ENCODE measurements at regions not wholly inside any gene's neighbourhood (a gene's known extent, or its start where the extent isn't known, plus 50 kb on each side); places are given as distances from the start of the nearest gene placed in this dataset.
"Not testable (repeated sequence)": the region's sequence is repeated elsewhere in the genome, so short reads cannot be mapped to it uniquely, and the experiment has no call there.

DNA sequence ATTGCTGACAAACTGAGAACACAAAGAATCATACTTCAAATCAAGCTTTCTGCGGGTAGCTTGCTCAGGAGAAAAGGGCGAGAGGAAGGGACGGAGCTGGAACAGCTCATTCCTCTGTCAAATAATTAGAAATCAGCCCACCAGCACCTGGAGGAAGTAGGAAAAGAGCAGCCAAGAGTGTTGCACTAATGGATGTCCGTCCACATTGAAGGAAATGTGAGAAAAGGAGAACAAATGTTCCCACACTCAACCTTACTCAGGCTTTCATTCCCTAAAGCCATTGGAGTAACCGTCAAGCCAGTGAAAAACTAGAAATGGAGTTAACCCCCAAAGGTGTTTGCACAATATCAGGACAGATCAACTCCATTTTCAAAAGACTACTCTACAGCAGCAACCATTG, 233.0 kb upstream of the PRKD1 start:
- DNase-seq (ENCODE audit: low read depth), result no peak

DNA sequence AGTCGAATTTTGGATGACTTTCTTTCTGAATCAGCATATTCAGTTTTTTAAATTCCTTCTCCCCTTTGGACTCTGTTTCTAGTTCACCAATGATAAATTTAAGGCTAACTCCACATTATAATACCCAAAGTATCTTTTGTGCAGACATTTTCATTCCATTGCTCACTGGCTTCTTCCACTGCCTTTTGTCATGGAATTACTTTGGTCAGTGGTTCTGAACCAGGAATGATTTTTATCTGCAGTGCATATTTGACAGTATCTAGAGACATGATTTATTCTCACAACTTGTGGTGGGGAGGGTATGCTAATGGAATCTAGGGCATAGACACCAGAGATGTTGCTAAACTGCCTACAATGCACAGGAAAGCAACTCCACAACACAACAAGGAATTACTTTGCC, 234.4 kb upstream of the PRKD1 start:
- DNase-seq (ENCODE audit: low read depth), result peak; percentile 21

DNA sequence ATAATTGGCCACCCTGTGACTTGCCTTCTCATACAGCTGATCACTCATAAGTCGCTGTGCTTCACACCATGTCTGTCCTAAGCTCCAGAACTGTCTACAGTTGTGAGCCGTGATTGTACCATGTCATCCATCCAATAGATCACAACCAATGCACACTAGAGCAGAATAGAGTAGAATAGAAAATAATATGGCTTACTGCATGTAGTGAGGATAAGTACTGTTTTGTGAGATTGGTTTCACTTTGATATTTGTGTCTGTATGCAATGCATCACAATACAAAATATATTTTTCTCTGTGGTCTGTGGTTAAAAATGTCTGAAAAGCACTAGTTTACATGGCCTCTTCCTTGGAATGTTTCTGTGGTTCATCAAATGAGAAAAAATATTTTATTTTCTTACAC, 237.6 kb upstream of the PRKD1 start:
- peak; percentile 6 for DNase-seq (ENCODE audit: low read depth)

DNA sequence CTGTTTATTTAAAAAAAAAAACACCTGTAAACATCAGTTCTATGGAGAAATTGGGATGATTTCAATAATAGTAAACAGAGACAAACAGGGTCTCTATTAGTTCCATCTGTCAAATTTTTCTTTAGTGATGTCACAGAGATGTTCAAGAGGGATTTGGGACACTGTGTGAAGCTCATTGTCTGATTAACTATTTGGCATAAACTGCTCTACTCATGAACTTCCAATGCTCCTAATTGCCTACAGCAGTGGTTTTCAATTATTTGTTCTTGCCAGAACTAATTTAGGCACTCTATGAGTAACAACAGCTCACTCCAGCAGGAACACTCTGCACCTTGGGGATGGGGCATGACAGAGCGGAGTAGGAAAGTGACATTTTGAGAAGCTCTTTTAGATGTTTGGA, 250.1 kb upstream of the PRKD1 start:
- DNase-seq (ENCODE audit: low read depth), result peak; percentile 60

DNA sequence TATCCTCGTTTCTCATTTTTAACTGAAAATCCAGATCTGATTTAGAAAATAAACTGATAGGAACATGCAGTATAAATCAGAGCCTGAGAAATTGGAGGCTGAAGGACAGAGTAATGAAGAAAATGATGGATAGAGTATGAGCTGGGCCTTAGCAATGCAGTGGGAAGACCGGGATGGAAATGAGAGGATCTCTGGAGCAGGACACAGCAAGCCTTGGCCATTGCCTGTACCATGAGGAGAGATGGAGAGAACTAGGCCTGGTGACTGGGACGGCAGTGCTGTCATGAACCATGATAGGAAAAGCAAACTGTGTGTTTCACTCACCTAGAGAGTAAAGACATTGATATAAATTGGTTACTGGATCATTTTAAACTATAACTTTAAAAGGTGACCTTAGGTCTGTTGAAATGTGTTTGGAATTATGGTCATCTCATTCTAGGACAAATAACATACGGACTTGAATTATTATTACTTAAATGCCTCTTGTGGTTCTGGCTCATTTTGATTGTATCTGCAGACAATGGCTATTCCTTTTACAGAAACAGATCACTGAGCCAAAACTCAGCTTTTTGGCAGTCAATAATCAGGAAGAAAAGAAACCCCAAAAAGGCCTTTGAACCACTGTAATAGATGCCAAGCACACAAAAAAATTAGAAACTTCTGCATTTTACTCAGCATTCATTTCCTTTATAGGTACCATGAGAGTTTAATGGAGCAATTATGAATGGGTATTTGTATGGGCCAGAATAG, 251.9 kb upstream of the PRKD1 start:
- no peak for DNase-seq (ENCODE audit: low read depth)

DNA sequence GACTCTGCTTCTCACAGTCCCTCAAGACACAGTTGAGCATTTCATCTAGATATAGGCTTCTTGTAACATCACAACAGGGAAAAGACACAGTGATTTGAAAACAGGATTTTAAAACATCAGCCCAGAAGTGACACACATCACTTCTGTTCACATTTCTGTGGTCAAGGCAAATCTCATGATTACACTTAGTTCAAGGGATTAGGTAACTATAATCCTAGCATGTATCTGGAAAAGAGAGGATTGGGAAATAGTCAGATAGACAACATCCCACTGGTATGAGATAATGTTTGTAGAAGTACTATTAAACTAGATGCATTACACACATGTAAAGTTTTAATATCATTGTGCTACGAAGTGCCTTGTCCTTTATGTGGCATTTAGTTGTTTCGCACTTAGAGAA, 252.6 kb upstream of the PRKD1 start:
- DNase-seq (ENCODE audit: low read depth), result peak; percentile 28

DNA sequence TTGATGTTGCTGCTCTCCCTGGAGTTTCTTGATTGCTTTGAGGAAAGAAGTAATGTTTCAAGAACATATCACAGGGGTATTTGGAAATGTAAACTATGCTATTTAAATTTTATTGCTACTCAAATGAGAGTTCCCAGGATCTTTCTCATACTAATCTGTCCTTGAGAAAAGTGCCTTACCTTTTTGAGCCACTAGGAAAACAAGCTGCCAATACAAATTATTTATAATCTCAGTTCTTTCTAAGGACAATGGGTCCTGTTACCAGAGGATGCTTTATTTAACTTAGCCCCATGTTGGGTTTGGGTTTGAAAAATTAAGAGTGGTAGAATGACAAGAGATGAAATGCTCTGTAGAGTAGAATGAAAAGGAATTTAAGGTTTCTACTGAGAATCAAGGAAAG, 258.2 kb upstream of the PRKD1 start:
- DNase-seq (ENCODE audit: low read depth), result no peak

DNA sequence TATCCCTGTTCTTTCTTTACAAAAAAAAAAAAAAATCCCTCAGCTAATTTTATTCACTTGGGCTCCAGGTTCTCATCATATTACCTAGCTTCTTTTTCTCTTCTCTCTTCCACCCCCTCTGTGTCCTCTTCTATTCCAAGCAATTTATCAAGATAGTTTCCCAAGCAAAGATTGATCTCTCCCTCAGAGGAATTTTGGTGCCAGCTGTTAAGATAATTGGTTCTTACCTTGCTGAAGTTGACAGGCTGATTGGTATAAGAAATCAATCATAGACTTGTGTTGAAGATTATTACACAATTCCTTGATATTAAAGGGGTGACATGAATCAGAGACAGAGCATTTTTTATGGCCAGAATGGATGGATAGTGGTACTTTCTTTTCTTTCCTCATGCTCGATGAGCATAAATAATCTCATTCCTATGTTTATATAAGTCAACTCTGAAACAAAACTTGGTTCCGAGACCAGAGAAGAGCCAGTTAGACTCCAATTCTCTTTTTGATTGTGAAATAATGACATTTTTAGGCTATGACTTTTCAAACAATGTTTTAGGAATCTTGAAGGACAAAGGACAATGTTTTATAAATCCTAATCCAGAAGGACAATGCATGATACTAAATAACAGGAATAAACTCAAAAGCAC, 264.1 kb upstream of the PRKD1 start:
- DNase-seq (ENCODE audit: low read depth), result peak; percentile 62

DNA sequence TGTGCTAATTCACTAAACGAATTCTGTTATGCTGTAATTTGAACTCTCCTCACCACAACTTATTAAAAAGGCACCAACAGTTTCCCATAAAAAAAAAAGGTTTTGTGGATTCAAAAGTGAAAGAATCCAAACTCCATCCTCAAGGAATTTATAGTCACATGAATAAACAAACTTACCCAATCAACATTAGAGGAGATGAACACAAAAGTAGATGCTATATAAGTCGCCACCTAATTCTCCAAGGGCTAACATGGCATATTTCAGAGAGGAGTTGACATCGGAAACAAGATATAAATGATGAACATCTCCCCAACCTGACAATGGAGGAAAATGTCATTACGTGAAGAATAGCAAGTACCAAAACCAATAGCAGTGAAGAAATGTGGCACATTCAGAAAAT, 265.5 kb upstream of the PRKD1 start:
- peak; percentile 60 for DNase-seq (ENCODE audit: low read depth)

DNA sequence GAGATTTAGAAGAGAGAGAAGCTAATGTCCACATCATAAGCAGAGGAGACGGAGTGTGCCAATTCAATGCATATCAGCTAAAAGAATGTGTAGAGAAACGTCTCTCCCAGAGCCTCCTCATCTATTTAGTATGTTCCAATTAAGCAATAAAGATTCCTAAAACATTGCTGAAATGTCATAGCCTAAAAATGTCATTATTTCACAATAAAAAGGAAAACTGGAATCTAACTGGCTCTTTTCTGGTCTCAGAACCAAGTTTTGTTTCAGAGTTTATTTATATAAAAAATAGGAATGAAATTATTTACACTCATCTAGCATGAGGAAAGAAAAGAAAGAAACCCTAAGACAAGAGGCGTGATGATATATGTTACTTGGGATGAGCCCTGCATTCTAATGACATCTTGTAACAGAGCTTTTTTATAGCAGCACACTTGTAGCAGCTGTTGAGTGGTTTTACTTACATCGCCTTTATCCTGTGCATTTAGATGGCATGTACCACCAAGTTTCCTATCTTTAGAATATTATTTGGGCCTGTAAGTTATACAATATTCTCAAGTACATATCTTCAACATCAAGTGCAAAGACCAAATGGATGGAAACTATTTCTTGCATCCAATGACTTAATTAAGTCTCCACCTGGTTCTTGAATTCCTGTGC, 266.3 kb upstream of the PRKD1 start:
- DNase-seq (ENCODE audit: low read depth), result peak; percentile 98

DNA sequence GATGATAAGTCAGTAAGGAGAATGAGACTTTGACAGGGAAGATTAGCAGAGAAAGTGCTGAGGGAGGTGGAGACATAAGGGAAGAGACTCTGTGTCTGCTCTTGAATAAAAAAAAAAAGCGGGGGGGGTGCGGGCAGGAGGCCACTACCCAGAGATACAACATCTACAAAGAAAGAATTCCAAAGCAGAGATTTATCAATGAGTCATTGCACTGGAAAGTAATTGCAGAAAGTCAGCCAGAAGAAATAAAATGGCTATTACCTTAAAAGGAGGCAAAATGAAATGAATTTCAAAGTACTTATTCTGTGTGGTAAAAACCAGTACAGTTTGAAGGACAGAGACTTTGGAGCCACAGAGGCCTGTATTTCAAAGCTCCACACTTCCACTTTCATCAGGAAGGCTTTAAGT, 267.1 kb upstream of the PRKD1 start:
- peak; percentile 97 for DNase-seq (ENCODE audit: low read depth)

DNA sequence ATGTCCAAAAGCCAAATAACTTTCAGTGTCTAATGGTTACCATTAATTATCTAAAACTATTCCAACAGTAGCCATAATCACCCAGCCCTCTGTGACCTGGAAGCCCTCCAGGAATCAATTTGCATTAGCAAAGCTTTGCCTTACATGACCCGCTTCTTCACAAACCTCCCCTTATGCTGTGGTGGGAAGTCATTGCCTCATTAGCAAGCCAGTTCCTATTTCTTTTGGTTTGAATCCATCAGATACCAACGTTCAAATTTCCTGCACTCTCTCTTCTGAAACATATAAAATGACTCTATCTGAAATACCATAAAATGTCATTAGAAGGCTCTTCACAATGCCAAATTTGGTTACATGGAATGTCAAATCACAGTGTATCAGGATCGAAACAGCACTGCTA, 268.3 kb upstream of the PRKD1 start:
- peak; percentile 98 for DNase-seq (ENCODE audit: low read depth)

DNA sequence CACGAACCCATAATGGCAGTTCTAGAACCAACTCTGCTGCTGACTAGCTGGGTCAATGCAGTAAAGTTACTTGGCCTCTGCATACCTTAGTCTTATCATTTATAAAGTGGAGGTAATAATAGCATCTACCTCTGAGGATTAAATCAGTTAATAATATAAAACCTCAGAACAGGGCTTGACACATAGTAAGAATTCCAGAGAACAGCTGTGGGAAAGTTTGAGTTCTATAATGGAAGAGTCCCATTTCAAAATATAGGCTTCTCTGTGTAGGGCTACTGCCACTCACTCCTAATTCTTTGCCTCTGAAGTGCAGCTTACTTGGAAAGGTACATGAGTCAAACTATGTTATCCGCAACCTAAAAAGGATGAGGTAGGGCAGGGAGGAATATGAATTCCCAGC, 269.2 kb upstream of the PRKD1 start:
- DNase-seq (ENCODE audit: low read depth), result peak; percentile 33

DNA sequence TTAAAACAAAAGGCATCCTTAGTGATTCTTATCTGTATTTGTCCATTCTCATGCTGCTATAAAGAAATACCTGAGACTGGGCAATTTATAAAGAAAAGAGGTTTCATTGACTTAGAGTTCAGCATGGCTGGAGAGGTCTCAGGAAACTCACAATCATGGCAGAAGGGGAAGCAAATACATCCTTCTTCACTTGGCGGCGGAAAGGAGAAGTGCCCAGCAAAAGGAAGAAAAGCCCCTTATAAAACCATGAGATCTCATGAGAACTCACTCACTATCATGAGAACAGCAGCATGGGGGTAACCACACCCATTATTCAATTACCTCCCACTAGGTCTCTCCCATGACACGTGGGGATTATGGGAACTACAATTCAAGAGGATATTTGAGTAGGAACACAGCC, 271.1 kb upstream of the PRKD1 start:
- DNase-seq (ENCODE audit: low read depth), result not testable (repeated sequence)

DNA sequence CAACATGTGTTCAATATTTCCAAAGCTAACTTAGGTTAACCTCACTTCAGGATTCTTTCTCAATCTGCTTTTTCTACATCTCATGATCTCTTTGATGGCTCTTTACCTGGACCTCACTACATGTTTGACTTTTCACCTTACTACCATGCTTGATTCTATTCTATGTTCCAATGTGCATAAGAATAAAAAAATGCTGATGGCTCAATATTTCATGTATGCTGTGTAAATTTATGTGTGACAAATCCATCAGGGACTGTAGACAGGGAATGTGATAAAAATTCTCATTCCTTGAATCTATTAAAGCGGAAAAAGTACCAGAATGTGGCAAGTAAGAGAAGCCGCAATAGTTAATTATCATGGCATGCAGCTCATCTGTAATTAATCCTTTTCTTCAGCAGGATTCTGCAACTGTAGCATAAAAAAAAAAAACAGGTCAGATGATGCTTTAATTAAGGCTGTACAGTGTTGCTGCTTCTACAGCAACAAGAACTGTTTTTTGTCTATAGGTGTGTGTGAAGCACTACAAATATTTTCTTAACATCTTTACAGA, 276.9 kb upstream of the PRKD1 start:
- DNase-seq (ENCODE audit: low read depth), result no peak

DNA sequence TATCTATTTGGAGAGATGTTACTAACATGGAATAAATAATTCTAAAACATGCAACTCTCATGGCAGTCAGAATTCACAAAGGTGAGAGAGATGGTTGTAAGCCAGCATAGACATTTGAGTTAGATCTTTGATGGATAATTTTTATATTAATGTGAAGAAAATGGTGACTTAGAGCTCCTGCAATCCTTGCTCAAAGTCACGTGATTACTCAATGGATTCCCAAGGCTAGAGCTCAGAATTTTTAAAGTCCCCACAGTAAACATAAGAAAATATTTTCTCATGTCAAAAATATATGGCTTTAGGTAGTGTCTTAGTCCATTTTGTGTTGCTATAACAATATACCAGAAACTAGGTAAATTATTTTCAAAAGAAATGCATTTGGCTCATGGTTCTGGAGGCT, 281.5 kb upstream of the PRKD1 start:
- DNase-seq (ENCODE audit: low read depth), result no peak

DNA sequence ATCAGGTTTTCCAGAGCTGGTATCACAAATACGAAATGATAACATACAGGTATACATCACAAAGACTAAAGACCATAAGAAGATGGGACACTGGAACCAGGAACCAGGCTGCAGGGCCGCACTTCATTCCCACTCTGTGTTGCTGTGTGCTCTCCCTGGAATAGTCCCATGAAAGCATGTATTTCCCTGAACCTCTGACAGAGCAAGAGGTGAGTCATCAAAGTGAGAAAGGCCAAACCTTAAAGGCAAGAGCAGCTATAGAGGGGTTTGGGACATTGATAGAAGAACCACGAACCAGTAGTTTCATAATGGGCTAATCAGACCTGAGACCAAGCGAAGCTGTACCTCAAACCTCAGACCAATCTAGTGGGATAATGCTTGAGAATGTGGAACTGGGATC, 283.0 kb upstream of the PRKD1 start:
- DNase-seq (ENCODE audit: low read depth), result peak; percentile 66

DNA sequence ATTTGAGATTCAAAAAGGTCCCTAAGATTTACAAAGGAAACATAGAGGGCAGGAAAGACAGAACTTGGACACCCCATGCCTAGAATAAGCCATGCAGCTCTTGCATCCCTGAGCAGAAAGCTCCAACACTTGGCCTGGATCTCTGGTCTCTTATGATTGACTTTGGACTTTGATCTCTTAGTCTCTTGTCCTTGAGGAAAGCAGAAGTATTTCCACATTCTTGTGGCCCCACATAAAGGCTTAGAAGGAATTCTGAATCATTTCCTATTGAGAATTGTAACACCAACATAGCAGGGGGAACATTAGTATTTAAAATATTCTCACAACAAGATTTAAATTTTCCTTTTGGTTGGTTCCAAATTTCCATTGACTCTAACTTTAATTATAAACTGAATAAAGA, 283.7 kb upstream of the PRKD1 start:
- peak; percentile 80 for DNase-seq (ENCODE audit: low read depth)

DNA sequence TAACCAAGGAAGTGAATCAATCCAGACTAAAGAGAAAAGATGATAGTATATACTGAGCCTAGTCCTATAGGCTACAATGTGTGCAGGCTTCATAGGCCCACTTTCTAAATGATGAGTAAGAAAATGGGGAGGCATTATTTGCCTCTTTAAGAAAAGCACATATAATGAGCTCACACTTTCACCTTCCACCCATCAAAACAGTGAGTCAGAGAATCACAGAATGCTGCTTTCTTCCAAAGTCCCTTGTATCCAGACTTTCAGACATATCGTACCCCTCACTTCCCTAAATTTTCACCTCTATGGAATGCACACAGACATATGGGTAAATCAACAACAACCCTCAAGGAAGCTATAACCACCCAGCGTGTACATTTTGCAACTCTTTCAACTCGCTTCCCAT, 286.4 kb upstream of the PRKD1 start:
- peak; percentile 65 for DNase-seq (ENCODE audit: low read depth)

DNA sequence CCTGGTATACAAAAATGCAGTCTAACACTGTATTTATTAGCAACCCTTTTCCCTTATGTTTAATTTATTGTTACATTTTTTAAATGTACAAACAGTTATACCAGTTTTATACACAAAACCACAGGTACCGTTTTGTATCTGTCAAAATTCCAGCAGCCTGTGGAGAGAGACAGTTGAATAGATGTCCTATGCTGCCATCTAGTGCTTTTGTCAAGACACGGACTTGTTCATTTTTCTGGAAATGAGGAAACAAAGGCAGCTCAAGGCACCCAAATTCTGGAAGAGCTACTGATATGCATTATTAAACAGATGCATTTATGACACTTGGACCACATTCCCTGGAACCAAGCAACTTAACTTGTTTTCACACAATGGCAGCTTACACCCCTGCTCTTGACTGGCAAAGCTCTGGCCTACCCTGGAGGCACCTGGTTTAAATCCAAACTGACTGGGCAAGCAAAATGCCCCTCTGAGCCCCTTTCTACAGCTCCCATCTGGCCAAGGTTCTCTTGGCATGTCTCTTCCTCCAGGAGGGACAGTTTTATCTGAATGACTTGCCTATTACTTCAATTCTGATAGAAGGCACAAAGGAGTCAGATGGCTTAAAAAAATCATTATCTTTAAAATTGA, 286.9 kb upstream of the PRKD1 start:
- DNase-seq (ENCODE audit: low read depth), result peak; percentile 76

DNA sequence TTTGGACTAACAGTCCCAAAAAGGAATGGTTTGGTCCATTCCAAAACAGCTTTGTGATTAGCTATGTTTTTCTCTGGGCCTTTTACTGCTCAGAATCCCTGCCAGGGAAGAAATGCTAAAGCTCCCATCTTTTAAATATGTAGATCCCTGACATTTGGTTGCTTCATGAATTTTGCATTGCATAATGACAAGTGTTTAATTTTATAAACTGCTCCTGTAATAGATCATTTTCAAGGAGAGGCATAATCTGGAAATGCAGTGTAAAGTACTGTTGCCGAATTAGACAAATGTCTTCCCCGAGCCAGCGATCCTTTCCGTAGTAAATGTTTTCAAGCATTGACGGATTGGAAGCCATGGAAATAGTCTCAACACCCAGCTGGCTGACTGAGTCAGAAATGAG, 291.3 kb upstream of the PRKD1 start:
- DNase-seq (ENCODE audit: low read depth), result no peak

DNA sequence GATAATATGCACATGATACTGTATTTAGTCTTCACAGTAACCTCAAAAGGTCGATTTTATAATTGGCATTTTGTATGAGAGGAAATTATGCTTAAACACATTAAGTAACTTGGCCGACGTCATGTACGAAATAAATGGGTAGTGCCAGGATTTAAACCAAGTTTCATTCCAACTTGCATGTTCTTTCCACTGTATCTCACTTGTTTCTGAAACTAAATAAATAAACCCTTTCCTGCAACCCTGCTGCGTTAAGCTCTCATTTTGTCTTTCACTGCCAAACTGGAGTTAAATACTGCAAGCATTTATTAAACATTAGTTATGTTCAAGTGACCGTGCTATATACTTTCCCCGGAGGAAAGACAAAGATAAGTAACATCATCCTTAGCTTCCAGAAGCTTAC, 293.9 kb upstream of the PRKD1 start:
- DNase-seq (ENCODE audit: low read depth), result no peak

DNA sequence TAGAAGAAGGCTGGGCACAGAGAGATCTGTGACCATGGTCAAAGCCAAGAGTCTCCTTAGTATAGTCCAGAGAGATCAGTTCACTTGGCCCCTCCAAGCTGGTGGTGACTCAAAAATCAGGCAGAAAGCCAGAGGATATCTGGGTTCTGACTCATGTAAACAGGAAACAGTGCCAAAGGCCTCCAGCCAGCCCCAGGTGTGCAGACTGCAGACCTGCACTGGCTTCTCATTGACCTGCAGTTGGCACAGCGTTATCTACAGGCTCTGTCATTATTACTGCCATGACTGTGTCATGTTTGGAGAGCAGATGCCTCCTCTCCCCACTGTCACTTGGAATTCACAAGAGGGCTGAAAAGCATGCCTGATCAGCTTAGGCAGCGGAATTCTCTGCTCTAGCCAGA, 295.7 kb upstream of the PRKD1 start:
- peak; percentile 87 for DNase-seq (ENCODE audit: low read depth)
